Panc1 (cell line): ENCODE measurements at regions not wholly inside any gene's neighbourhood (a gene's known extent, or its start where the extent isn't known, plus 50 kb on each side); places are given as distances from the start of the nearest gene placed in this dataset.

Source experiments
- ATAC-seq: fragments of 200-7000 bp; cut with Tn5 transposase; 2 replicates; pipeline ENCODE4 v1.9.1; 2020; ENCODE audit warnings: mild to moderate bottlenecking, moderate library complexity
- BruUV-seq: library from RNA; stranded (reverse); fragments of 400-500 nt; replicated peaks from 2 replicates; lab custom pipeline; 2021; lab: Mats Ljungman, UMichigan
- CTCF ChIA-PET: fragments of 300-600 bp; sonication (Branson Sonifier 250); formaldehyde crosslinking; loops from one replicate; lab custom pipeline; 2022; ENCODE audit warnings: antibody characterized with exemption; lab: Charles Lee
- POLR2A ChIA-PET: fragments of 300-600 bp; sonication (Branson Sonifier 250); formaldehyde crosslinking; loops from one replicate; lab custom pipeline; 2022; ENCODE audit warnings: antibody characterized with exemption; lab: Charles Lee
- DNase-seq: peaks from one replicate; pipeline ENCODE4 v3.0.0-alpha.2; 2010; ENCODE audit warnings: low read depth, low spot score
- H3K27ac ChIP-seq: 2 replicates; pipeline ENCODE4 v1.5.1; 2011; ENCODE audit warnings: mild to moderate bottlenecking, low read length, inconsistent platforms
- H3K27me3 ChIP-seq: fragments of 200-500 bp; sonication (Bioruptor generic); 2 replicates; pipeline ENCODE4 v1.6.0; 2014; ENCODE audit warnings: low read length, inconsistent platforms; ENCODE audit not compliant: control insufficient read depth, insufficient read depth
- H3K36me3 ChIP-seq: fragments of 200-500 bp; sonication (Bioruptor generic); 2 replicates; pipeline ENCODE4 v1.5.1; 2014; ENCODE audit warnings: inconsistent platforms, mild to moderate bottlenecking, low read length, moderate library complexity; ENCODE audit not compliant: control insufficient read depth, insufficient read depth
- H3K4me1 ChIP-seq: 2 replicates; pipeline ENCODE4 v1.5.1; 2011; ENCODE audit warnings: inconsistent platforms, mild to moderate bottlenecking, low read length, moderate library complexity; ENCODE audit not compliant: control insufficient read depth, insufficient read depth
- H3K4me3 ChIP-seq, 2 experiments: 2 replicates each; pipeline ENCODE4 v1.5.1; 2011 to 2012; ENCODE audit warnings: low read depth in 2 of 2, low read length in 2 of 2, mild to moderate bottlenecking in 2 of 2, inconsistent platforms in 1 of 2, moderate library complexity in 1 of 2
- H3K9me3 ChIP-seq: fragments of 200-500 bp; sonication (Bioruptor generic); 2 replicates; pipeline ENCODE4 v1.5.1; 2014; ENCODE audit warnings: low read depth, mild to moderate bottlenecking, inconsistent platforms, low read length, moderate library complexity; ENCODE audit not compliant: control insufficient read depth, insufficient read depth
- POLR2AphosphoS5 ChIP-seq: IDR thresholded peaks from 2 replicates; pipeline ENCODE4 v1.6.1; 2012; ENCODE audit warnings: mild to moderate bottlenecking, low read depth, low read length, moderate library complexity
- SIN3A ChIP-seq: IDR thresholded peaks from 2 replicates; pipeline ENCODE4 v1.6.1; 2012; ENCODE audit warnings: low read depth, mild to moderate bottlenecking, low read length, moderate library complexity, borderline replicate concordance; ENCODE audit not compliant: insufficient read depth
- TCF7L2 ChIP-seq: IDR thresholded peaks from 2 replicates; pipeline ENCODE4 v1.6.1; 2011; ENCODE audit warnings: mild to moderate bottlenecking, low read depth, low read length, inconsistent platforms
- in situ Hi-C: cut with HindIII; loops from 2 replicates; pipeline ENCODE4 v1.10.0; 2016; ENCODE audit warnings: low sequenced_read_pairs, low pct_unique_long_range_greater_than_20kb
- intact Hi-C: fragments of 100-400 bp; cut with micrococcal nuclease; formaldehyde crosslinking; loops from one replicate; pipeline ENCODE4 v1.10.0; 2022; ENCODE audit not compliant: unreplicated experiment
- TF ChIP-seq, protein P1 (sequence below): fragments of 450-650 bp; IDR thresholded peaks from 2 replicates; pipeline ENCODE4 v1.5.1; 2017; ENCODE audit warnings: mild to moderate bottlenecking
- TF ChIP-seq, protein P2 (sequence below), 2 experiments: IDR thresholded peaks; 2 replicates each; pipeline ENCODE4 v1.6.1; 2011 to 2012; ENCODE audit warnings: low read depth in 2 of 2, control low read depth in 1 of 2, low read length in 1 of 2, mild to moderate bottlenecking in 1 of 2, moderate library complexity in 1 of 2; ENCODE audit not compliant: insufficient read depth in 1 of 2

DNA sequence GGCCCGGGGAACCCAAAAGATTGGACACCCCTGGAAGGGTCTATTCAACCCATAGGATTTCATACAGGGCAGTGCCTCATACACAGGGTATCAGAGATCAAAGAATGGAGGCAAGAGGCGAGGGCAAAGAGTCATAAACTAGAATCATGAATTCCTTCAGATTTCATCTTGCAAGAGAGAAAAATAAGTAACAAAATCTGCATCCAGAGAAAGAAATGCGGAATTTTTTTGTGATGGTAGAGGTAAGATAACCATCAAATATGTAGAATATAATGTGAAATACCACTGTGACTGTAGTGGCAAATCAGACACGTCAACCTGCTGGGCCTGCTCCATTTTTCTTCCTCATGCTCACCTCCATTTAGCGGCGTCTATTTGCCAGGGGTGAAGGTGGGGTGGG lies 143.6 kb downstream of the SNX18 start:
- DNase-seq = no peak
- in situ Hi-C loops = no loop called here
- Histone ChIP-seq H3K4me3 (no peak overlapping the region), H3K9me3 (no peaks in the 10 kb centered on the region), H3K27me3 (no peaks in the 10 kb centered on the region), H3K36me3 (no peaks in the 10 kb centered on the region), H3K27ac (no peak overlapping the region), H3K4me1 (no peaks in the 10 kb centered on the region)
- intact Hi-C loops = no loop called here
- CTCF ChIA-PET = no interaction called here
- BruUV-seq = no TSS peak
- no peak for ATAC-seq
- POLR2A ChIA-PET = no interaction called here
- TF ChIP-seq, protein P1, sequence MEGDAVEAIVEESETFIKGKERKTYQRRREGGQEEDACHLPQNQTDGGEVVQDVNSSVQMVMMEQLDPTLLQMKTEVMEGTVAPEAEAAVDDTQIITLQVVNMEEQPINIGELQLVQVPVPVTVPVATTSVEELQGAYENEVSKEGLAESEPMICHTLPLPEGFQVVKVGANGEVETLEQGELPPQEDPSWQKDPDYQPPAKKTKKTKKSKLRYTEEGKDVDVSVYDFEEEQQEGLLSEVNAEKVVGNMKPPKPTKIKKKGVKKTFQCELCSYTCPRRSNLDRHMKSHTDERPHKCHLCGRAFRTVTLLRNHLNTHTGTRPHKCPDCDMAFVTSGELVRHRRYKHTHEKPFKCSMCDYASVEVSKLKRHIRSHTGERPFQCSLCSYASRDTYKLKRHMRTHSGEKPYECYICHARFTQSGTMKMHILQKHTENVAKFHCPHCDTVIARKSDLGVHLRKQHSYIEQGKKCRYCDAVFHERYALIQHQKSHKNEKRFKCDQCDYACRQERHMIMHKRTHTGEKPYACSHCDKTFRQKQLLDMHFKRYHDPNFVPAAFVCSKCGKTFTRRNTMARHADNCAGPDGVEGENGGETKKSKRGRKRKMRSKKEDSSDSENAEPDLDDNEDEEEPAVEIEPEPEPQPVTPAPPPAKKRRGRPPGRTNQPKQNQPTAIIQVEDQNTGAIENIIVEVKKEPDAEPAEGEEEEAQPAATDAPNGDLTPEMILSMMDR = no peak
- TF ChIP-seq TCF7L2 = no peak
- TF ChIP-seq POLR2AphosphoS5 = no peak
- TF ChIP-seq, protein P2, sequence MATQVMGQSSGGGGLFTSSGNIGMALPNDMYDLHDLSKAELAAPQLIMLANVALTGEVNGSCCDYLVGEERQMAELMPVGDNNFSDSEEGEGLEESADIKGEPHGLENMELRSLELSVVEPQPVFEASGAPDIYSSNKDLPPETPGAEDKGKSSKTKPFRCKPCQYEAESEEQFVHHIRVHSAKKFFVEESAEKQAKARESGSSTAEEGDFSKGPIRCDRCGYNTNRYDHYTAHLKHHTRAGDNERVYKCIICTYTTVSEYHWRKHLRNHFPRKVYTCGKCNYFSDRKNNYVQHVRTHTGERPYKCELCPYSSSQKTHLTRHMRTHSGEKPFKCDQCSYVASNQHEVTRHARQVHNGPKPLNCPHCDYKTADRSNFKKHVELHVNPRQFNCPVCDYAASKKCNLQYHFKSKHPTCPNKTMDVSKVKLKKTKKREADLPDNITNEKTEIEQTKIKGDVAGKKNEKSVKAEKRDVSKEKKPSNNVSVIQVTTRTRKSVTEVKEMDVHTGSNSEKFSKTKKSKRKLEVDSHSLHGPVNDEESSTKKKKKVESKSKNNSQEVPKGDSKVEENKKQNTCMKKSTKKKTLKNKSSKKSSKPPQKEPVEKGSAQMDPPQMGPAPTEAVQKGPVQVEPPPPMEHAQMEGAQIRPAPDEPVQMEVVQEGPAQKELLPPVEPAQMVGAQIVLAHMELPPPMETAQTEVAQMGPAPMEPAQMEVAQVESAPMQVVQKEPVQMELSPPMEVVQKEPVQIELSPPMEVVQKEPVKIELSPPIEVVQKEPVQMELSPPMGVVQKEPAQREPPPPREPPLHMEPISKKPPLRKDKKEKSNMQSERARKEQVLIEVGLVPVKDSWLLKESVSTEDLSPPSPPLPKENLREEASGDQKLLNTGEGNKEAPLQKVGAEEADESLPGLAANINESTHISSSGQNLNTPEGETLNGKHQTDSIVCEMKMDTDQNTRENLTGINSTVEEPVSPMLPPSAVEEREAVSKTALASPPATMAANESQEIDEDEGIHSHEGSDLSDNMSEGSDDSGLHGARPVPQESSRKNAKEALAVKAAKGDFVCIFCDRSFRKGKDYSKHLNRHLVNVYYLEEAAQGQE (IDR thresholded peaks at IDR 0.05; ENCODE audit: insufficient read depth in 1 of 2, low read depth in 2 of 2, low read length in 1 of 2) = no peak
- TF ChIP-seq SIN3A = no peak

DNA sequence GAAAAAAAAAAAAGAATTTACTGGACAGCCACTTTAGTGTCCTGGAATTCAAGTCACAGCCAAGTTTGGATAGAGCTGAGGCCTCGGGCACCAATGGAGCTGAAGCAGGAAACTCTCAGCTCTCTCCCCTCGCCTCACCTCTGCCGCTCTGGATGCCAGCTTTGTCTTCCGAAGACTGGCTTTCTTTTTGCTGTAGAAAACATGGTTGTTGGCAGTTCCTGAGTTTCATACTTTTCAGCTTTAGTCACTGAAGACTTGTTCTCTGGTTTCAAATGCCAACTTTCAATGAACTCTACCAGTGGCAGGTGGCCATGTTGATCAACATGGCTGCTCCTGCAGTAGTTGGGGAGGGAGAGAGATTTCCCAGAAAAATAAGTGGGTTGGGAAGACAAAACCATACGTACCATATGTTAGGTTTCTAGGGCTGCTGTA lies 142.2 kb downstream of the SNX18 start:
- no peak overlapping the region for H3K4me3 ChIP-seq
- no peak for DNase-seq
- POLR2A ChIA-PET = no interaction called here
- H3K36me3 ChIP-seq = no peaks in the 10 kb centered on the region
- no TSS peak for BruUV-seq
- in situ Hi-C loops (no loop called here), intact Hi-C loops (loop anchor here (2.0 kb wide), 1 partner anchor 23 kb away; no protein-coding TSS in a partner anchor)
- no peak for ATAC-seq
- TF ChIP-seq, protein P2 (IDR thresholded peaks at IDR 0.05; ENCODE audit: insufficient read depth in 1 of 2, low read depth in 2 of 2, low read length in 1 of 2) = no peak
- TF ChIP-seq TCF7L2 = no peak
- TF ChIP-seq SIN3A = no peak
- no peak overlapping the region for H3K27ac ChIP-seq
- no peaks in the 10 kb centered on the region for H3K9me3 ChIP-seq
- no peaks in the 10 kb centered on the region for H3K4me1 ChIP-seq
- no peaks in the 10 kb centered on the region for H3K27me3 ChIP-seq
- CTCF ChIA-PET = no interaction called here
